ENCODE measurements at regions not wholly inside any gene's neighbourhood (a gene's known extent, or its start where the extent isn't known, plus 50 kb on each side); places are given as distances from the start of the nearest gene placed in this dataset.
"Not testable (repeated sequence)": the region's sequence is repeated elsewhere in the genome, so short reads cannot be mapped to it uniquely, and the experiment has no call there.

DNA sequence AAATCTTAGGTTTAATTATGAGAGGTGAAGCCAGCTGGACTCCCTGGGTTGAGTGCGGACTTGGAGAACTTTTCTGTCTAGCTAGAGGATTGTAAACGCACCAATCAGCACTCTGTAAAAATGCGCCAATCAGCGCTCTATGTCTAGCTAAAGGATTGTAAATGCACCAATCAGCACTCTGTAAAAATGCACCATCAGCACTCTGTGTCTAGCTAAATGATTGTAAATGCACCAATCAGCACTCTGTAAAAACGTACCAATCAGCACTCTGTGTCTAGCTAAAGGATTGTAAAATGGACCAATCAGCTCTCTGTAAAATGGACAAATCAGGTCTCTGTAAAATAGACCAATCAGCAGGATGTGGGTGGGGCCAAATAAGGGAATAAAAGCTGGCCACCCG lies 345.1 kb upstream of the POT1 start:
- not testable (repeated sequence) for TF ChIP-seq CREM (IDR thresholded peaks at IDR 0.05; ENCODE audit: low read depth); ZNF589 (CRISPR knock-in tag; IDR thresholded peaks at IDR 0.05; ENCODE audit: low read depth); POLR2AphosphoS2 (IDR thresholded peaks at IDR 0.05; ENCODE audit: low read length); PHTF2 (CRISPR knock-in tag; IDR thresholded peaks at IDR 0.05); CTCF (IDR thresholded peaks at IDR 0.05 in 2 of 3, conservative IDR thresholded peaks at IDR 0.05 in 1 of 3; ENCODE audit: insufficient read depth in 2 of 3, low read depth in 1 of 3, low read length in 3 of 3)
